HepG2 (cell line): ENCODE measurements at regions not wholly inside any gene's neighbourhood (a gene's known extent, or its start where the extent isn't known, plus 50 kb on each side); places are given as distances from the start of the nearest gene placed in this dataset.
A peak's percentile ranks its signal among the peaks of the same experiment; 100 is the strongest.
"Not testable (repeated sequence)": the region's sequence is repeated elsewhere in the genome, so short reads cannot be mapped to it uniquely, and the experiment has no call there.

Experiments
- ATAC-seq: fragments of 200-7000 bp; cut with Tn5 transposase; 3 replicates; pipeline ENCODE4 v1.9.1; 2020; ENCODE audit warnings: mild to moderate bottlenecking, moderate library complexity
- BruUV-seq: library from RNA; stranded (reverse); fragments of 400-500 nt; replicated peaks from 2 replicates; lab custom pipeline; 2021; lab: Mats Ljungman, UMichigan
- CTCF ChIA-PET: fragments of 300-600 bp; formaldehyde crosslinking; extraction: SDS; loops from one replicate; lab custom pipeline; 2021; ENCODE audit warnings: low total read pairs, inconsistent platforms, low intra/inter-chr PET ratio; lab: Yijun Ruan, JAX
- POLR2A ChIA-PET: fragments of 350-600 bp; sonication (Branson Sonifier 250); formaldehyde crosslinking; loops from one replicate; lab custom pipeline; 2020; ENCODE audit warnings: antibody characterized with exemption, inconsistent platforms; lab: Yijun Ruan, JAX
- DNase-seq: peaks from one replicate; pipeline ENCODE4 v3.0.0-alpha.2; 2015; ENCODE audit warnings: low spot score
- FAIRE-seq: peaks from 3 replicates; lab custom pipeline; 2011; peaks lifted over from hg19 to GRCh38; lab: Jason Lieb, UNC
- H2AFZ ChIP-seq: one replicate; pipeline ENCODE4 v1.6.1; 2011; ENCODE audit warnings: low read length, inconsistent platforms
- H3K27ac ChIP-seq: fragments of 300-600 bp; 3 replicates; pipeline ENCODE4 v1.8.0; 2011; ENCODE audit warnings: mixed run types, mild to moderate bottlenecking, mixed read lengths, low read length, inconsistent platforms; ENCODE audit not compliant: insufficient read depth; ENCODE audit errors: extremely low read length
- H3K27me3 ChIP-seq, 2 experiments: fragments of 200-600 bp in 1 of 2; 2 replicates in 1 of 2; 3 replicates in 1 of 2; pipeline versions ENCODE4 v1.6.0 to v1.8.0; 2011; ENCODE audit warnings: low read length in 2 of 2, mild to moderate bottlenecking in 2 of 2, moderate library complexity in 2 of 2, inconsistent platforms in 1 of 2; ENCODE audit not compliant: insufficient read depth in 2 of 2, control insufficient read depth in 1 of 2
- H3K36me3 ChIP-seq, 2 experiments: fragments of 200-600 bp in 1 of 2; replicated peaks in 1 of 2; 2 replicates in 1 of 2; 3 replicates in 1 of 2; pipeline versions ENCODE4 v1.5.1 to v1.8.0; 2011; ENCODE audit warnings: low read length in 2 of 2, inconsistent platforms in 1 of 2; ENCODE audit not compliant: insufficient read depth in 2 of 2, control insufficient read depth in 1 of 2
- H3K4me1 ChIP-seq: 2 replicates; pipeline ENCODE4 v1.5.1; 2012; ENCODE audit warnings: low read length, inconsistent platforms; ENCODE audit not compliant: insufficient read depth
- H3K4me2 ChIP-seq: 2 replicates; pipeline ENCODE4 v1.6.0; 2011; ENCODE audit warnings: low read depth, low read length, inconsistent platforms
- H3K4me3 ChIP-seq, 3 experiments: fragments of 200-600 bp in 1 of 3; sonication (generic), shearing (Covaris generic) in 1 of 3; replicated peaks in 1 of 3; 2 replicates each; pipeline ENCODE4 v1.5.1; 2011 to 2016; ENCODE audit warnings: low read length in 3 of 3, inconsistent platforms in 2 of 3, low read depth in 2 of 3, mild to moderate bottlenecking in 2 of 3, control low read depth in 1 of 3, mixed read lengths in 1 of 3; ENCODE audit not compliant: insufficient read depth in 1 of 3
- H3K79me2 ChIP-seq: one replicate; pipeline ENCODE4 v1.6.1; 2011; ENCODE audit warnings: low read length, inconsistent platforms; ENCODE audit not compliant: insufficient read depth
- H3K9ac ChIP-seq: 2 replicates; pipeline ENCODE4 v1.6.0; 2011; ENCODE audit warnings: mild to moderate bottlenecking, low read depth, low read length, inconsistent platforms; ENCODE audit not compliant: insufficient read depth
- H3K9me3 ChIP-seq: 2 replicates; pipeline ENCODE4 v1.5.1; 2012; ENCODE audit warnings: mild to moderate bottlenecking, low read length
- H4K20me1 ChIP-seq: 2 replicates; pipeline ENCODE4 v1.6.0; 2011; ENCODE audit warnings: inconsistent platforms, mild to moderate bottlenecking, low read length, moderate library complexity; ENCODE audit not compliant: insufficient read depth
- AKNA ChIP-seq: sonication (generic); formaldehyde crosslinking; IDR thresholded peaks from 2 replicates; pipeline ENCODE4 v1.4.0; 2020; ENCODE audit warnings: missing genetic modification reagents, borderline replicate concordance
- ATF7 ChIP-seq, 2 experiments: fragments of 450-650 bp in 1 of 2; sonication (generic) in 1 of 2; formaldehyde crosslinking in 1 of 2; IDR thresholded peaks; 2 replicates each; pipeline versions ENCODE4 v1.4.0 to v1.6.1; 2016 to 2020; ENCODE audit warnings: antibody characterized with exemption in 1 of 2, mild to moderate bottlenecking in 1 of 2, missing genetic modification reagents in 1 of 2
- CREB1 ChIP-seq, 2 experiments: fragments of 450-650 bp in 1 of 2; IDR thresholded peaks; 2 replicates each; pipeline ENCODE4 v1.6.1; 2016 to 2017; ENCODE audit warnings: control low read depth in 1 of 2, mild to moderate bottlenecking in 1 of 2, missing compliant biosample characterization in 1 of 2, missing genetic modification characterization in 1 of 2
- ZBTB44 ChIP-seq: sonication (generic); formaldehyde crosslinking; IDR thresholded peaks from 2 replicates; pipeline ENCODE4 v1.4.0; 2020; ENCODE audit warnings: missing genetic modification reagents
- WGBS: methylation state at CpG from one replicate; pipeline ENCODE4 v1.1.6; 2017; ENCODE audit warnings: low lambda C conversion rate; 5-methylcytosine and 5-hydroxymethylcytosine counted together
- in situ Hi-C: cut with HindIII; loops from 2 replicates; pipeline ENCODE4 v1.10.0; 2017; ENCODE audit warnings: low pct_unique_long_range_greater_than_20kb; ENCODE audit not compliant: extremely low pct_ligation_motif_present
- intact Hi-C: fragments of 100-400 bp; cut with micrococcal nuclease; formaldehyde crosslinking; loops from one replicate; pipeline ENCODE4 v1.10.0; 2022; ENCODE audit not compliant: unreplicated experiment

GRCh38 chr6:66092306-66092705, 385.3 kb upstream of the EYS start:
- FAIRE-seq; H3K9ac ChIP-seq; POLR2A ChIA-PET; intact Hi-C loops; H3K36me3 ChIP-seq; CTCF ChIA-PET; H4K20me1 ChIP-seq; in situ Hi-C loops; H3K4me3 ChIP-seq; H3K27me3 ChIP-seq; H3K4me1 ChIP-seq; ATAC-seq; H3K79me2 ChIP-seq; H3K4me2 ChIP-seq; DNase-seq; BruUV-seq; H3K27ac ChIP-seq; H2AFZ ChIP-seq; TF ChIP-seq CREB1 (CRISPR knock-in tag; IDR thresholded peaks at IDR 0.05): not testable (repeated sequence)
- H3K9me3 ChIP-seq, result peaks cover 27% of the 10 kb centered on the region
- TF ChIP-seq CREB1 (IDR thresholded peaks at IDR 0.05), result peak; percentile 91
- WGBS, result 7% methylated on average over 1 of the region's 1 CpG

GRCh38 chr6:66086532-66086931, 379.5 kb upstream of the EYS start:
- Histone ChIP-seq H3K79me2 (no peaks in the 10 kb centered on the region), H2AFZ (no peak overlapping the region), H4K20me1 (no peaks in the 10 kb centered on the region), H3K27ac (no peak overlapping the region), H3K9ac (no peak overlapping the region), H3K27me3 (no peaks in the 10 kb centered on the region), H3K36me3 (no peaks in the 10 kb centered on the region), H3K4me2 (no peak overlapping the region), H3K4me3 (no peak overlapping the region), H3K4me1 (no peaks in the 10 kb centered on the region), H3K9me3 (peaks cover 67% of the 10 kb centered on the region)
- no TSS peak for BruUV-seq
- ATAC-seq (no peak), DNase-seq (no peak), FAIRE-seq (no peak)
- TF ChIP-seq ZBTB44, result no peak
- no peak for TF ChIP-seq AKNA (CRISPR knock-in tag)
- TF ChIP-seq ATF7 (IDR thresholded peaks at IDR 0.05), result peak; percentile 92
- no peak for TF ChIP-seq ATF7 (CRISPR knock-in tag; IDR thresholded peaks at IDR 0.05)
- CTCF ChIA-PET, result no interaction called here
- intact Hi-C loops, result no loop called here
- in situ Hi-C loops, result no loop called here
- POLR2A ChIA-PET, result no interaction called here
